GM18861 (cell line): ENCODE measurements at regions not wholly inside any gene's neighbourhood (a gene's known extent, or its start where the extent isn't known, plus 50 kb on each side); places are given as distances from the start of the nearest gene placed in this dataset.
"Not testable (repeated sequence)": the region's sequence is repeated elsewhere in the genome, so short reads cannot be mapped to it uniquely, and the experiment has no call there.

Experiments
- ATAC-seq: cut with Tn5 transposase; IDR thresholded peaks from one replicate; pipeline ENCODE4 v1.9.1; 2021; ENCODE audit not compliant: unreplicated experiment

GRCh38 chr15:39504808-39505207 is 76.1 kb upstream of the THBS1 start:
- ATAC-seq = no peak

GRCh38 chr15:39506146-39506545 is 74.7 kb upstream of the THBS1 start:
- ATAC-seq = no peak

GRCh38 chr15:39508536-39508935 is 72.3 kb upstream of the THBS1 start:
- no peak for ATAC-seq

- no peak for ATAC-seq
These were observed 70.7 kb upstream of the THBS1 start for GRCh38 chr15:39510001-39510701.

GRCh38 chr15:39511000-39511915 is 69.6 kb upstream of the THBS1 start:
- ATAC-seq = no peak

GRCh38 chr15:39511916-39512260 is 69.0 kb upstream of the THBS1 start:
- ATAC-seq = no peak

- no peak for ATAC-seq
These were observed 68.2 kb upstream of the THBS1 start for GRCh38 chr15:39512643-39513042.

GRCh38 chr15:39513936-39514335 is 66.9 kb upstream of the THBS1 start:
- no peak for ATAC-seq

GRCh38 chr15:39514933-39515332 is 65.9 kb upstream of the THBS1 start:
- no peak for ATAC-seq

GRCh38 chr15:39515765-39516164 is 65.1 kb upstream of the THBS1 start:
- ATAC-seq = no peak

GRCh38 chr15:39517122-39517855 is 63.6 kb upstream of the THBS1 start:
- no peak for ATAC-seq

- ATAC-seq = not testable (repeated sequence)
These were observed 56.9 kb upstream of the THBS1 start for GRCh38 chr15:39523968-39524367.

GRCh38 chr15:39529457-39529856 is 51.4 kb upstream of the THBS1 start:
- no peak for ATAC-seq

- ATAC-seq = no peak
These were observed 50.2 kb upstream of the THBS1 start for GRCh38 chr15:39530480-39531342.
